ENCODE measurements at regions not wholly inside any gene's neighbourhood (a gene's known extent, or its start where the extent isn't known, plus 50 kb on each side); places are given as distances from the start of the nearest gene placed in this dataset.
A peak's percentile ranks its signal among the peaks of the same experiment; 100 is the strongest.

GRCh38 chr11:69425895-69426544, 55.4 kb upstream of the LINC01488 start (continued):
- TF ChIP-seq TP53 (CRISPR knock-in tag; IDR thresholded peaks at IDR 0.05) = no peak

GRCh38 chr11:69427337-69427736, 54.1 kb upstream of the LINC01488 start:
- H3K27ac Mint-ChIP-seq = no peak overlapping the region
- no peak overlapping the region for H3K4me3 Mint-ChIP-seq
- POLR2A ChIA-PET = interaction anchor here (0.9 kb wide), 1 partner anchor 9 kb away, joined by 3 read pairs; no protein-coding TSS in a partner anchor
- peaks cover 12% of the 10 kb centered on the region for H3K36me3 Mint-ChIP-seq
- DNase-seq (ENCODE audit: low spot score) = no peak
- H3K9me3 Mint-ChIP-seq = peaks cover 13% of the 10 kb centered on the region
- peaks cover 7% of the 10 kb centered on the region for H3K27me3 Mint-ChIP-seq (ENCODE audit: low read depth)
- peaks cover 9% of the 10 kb centered on the region for H3K4me1 Mint-ChIP-seq
- CTCF ChIA-PET = interaction anchor here (0.5 kb wide), 1 partner anchor 1092 kb away, joined by 3 read pairs; no protein-coding TSS in a partner anchor
- TF ChIP-seq GABPB1 (CRISPR knock-in tag; IDR thresholded peaks at IDR 0.05) = peak; percentile 72; the same call in 1 of the 2 replicates
- TF ChIP-seq ATF1 (CRISPR knock-in tag; IDR thresholded peaks at IDR 0.05) = no peak
- ATAC-seq = peak; percentile 36; the same call in 1 of the 2 replicates

GRCh38 chr11:69427906-69428880, 53.3 kb upstream of the LINC01488 start:
- no peak overlapping the region for H3K27ac Mint-ChIP-seq
- ChIA-PET CTCF (no interaction called here), POLR2A (no interaction called here)
- H3K27me3 Mint-ChIP-seq (ENCODE audit: low read depth) = peaks cover 7% of the 10 kb centered on the region
- no peak overlapping the region for H3K4me3 Mint-ChIP-seq
- peaks cover 12% of the 10 kb centered on the region for H3K36me3 Mint-ChIP-seq
- no peak for DNase-seq (ENCODE audit: low spot score)
- peaks cover 13% of the 10 kb centered on the region for H3K9me3 Mint-ChIP-seq
- peaks cover 1% of the 10 kb centered on the region for H3K4me1 Mint-ChIP-seq
- ATAC-seq = no peak
- no peak for TF ChIP-seq ERG (CRISPR knock-in tag; IDR thresholded peaks at IDR 0.05)
- no peak for TF ChIP-seq TCF7 (CRISPR knock-in tag; IDR thresholded peaks at IDR 0.05; ENCODE audit: low read depth)
- TF ChIP-seq HMGXB4 (CRISPR knock-in tag; IDR thresholded peaks at IDR 0.05) = no peak
- no peak for TF ChIP-seq FOXP4 (CRISPR knock-in tag; IDR thresholded peaks at IDR 0.05)
- no peak for TF ChIP-seq TEAD1 (CRISPR knock-in tag; IDR thresholded peaks at IDR 0.05)
- TF ChIP-seq ZBTB43 (CRISPR knock-in tag; IDR thresholded peaks at IDR 0.05) = no peak
- TF ChIP-seq PRRX2 (CRISPR knock-in tag; IDR thresholded peaks at IDR 0.05) = no peak
- no peak for TF ChIP-seq SMAD3 (CRISPR knock-in tag; IDR thresholded peaks at IDR 0.05; ENCODE audit: borderline replicate concordance)
- no peak for TF ChIP-seq NFYB (CRISPR knock-in tag; conservative IDR thresholded peaks at IDR 0.05; ENCODE audit: low read depth)
- TF ChIP-seq ZNF232 (CRISPR knock-in tag; IDR thresholded peaks at IDR 0.05) = no peak
- no peak for TF ChIP-seq ETV6 (CRISPR knock-in tag; IDR thresholded peaks at IDR 0.05)
- no peak for TF ChIP-seq ATF2 (CRISPR knock-in tag; IDR thresholded peaks at IDR 0.05; ENCODE audit: borderline replicate concordance, low read depth)
- no peak for TF ChIP-seq ZNF317 (CRISPR knock-in tag; IDR thresholded peaks at IDR 0.05; ENCODE audit: borderline replicate concordance, low read depth)
- TF ChIP-seq USF1 (CRISPR knock-in tag; IDR thresholded peaks at IDR 0.05) = no peak
- TF ChIP-seq E2F5 (CRISPR knock-in tag; IDR thresholded peaks at IDR 0.05) = no peak
- TF ChIP-seq NFE2L1 (CRISPR knock-in tag; IDR thresholded peaks at IDR 0.05) = no peak
